Stimulated activated memory B cell treated with anti-CD40 and anti-IgM and Interleukin-4, amounts not matched to agents 10 μg/mL and 1 μg/mL and 100 μg/mL, for 72 hours (primary cell): ENCODE measurements at regions not wholly inside any gene's neighbourhood (a gene's known extent, or its start where the extent isn't known, plus 50 kb on each side); places are given as distances from the start of the nearest gene placed in this dataset.
A peak's percentile ranks its signal among the peaks of the same experiment; 100 is the strongest.

Source experiments
- ATAC-seq: fragments of 150-1000 bp; cut with Tn5 transposase; 2 replicates; pipeline ENCODE4 v1.10.0; 2021
- H3K27ac Mint-ChIP-seq: one replicate; pipeline ENCODE4 v1.8.0; 2022; ENCODE audit warnings: mild to moderate bottlenecking, mixed read lengths
- H3K27me3 Mint-ChIP-seq: one replicate; pipeline ENCODE4 v1.8.0; 2022; ENCODE audit warnings: mixed read lengths
- H3K36me3 Mint-ChIP-seq: one replicate; pipeline ENCODE4 v1.8.0; 2022; ENCODE audit warnings: mixed read lengths
- H3K4me1 Mint-ChIP-seq: one replicate; pipeline ENCODE4 v1.8.0; 2022; ENCODE audit warnings: mixed read lengths
- H3K4me3 Mint-ChIP-seq: one replicate; pipeline ENCODE4 v1.8.0; 2022; ENCODE audit warnings: mild to moderate bottlenecking, moderate library complexity, mixed read lengths
- H3K9me3 Mint-ChIP-seq: one replicate; pipeline ENCODE4 v1.8.0; 2022; ENCODE audit warnings: mixed read lengths

GRCh38 chr2:64325852-64326577 is 127.9 kb upstream of the LGALSL start:
- peak; percentile 93 for ATAC-seq
- Mint-ChIP-seq H3K4me1 (peaks cover 66% of the 10 kb centered on the region), H3K4me3 (peak overlapping the region; percentile 69), H3K27me3 (no peaks in the 10 kb centered on the region), H3K36me3 (no peaks in the 10 kb centered on the region), H3K9me3 (no peaks in the 10 kb centered on the region), H3K27ac (peak overlapping the region; percentile 94)

- Mint-ChIP-seq H3K4me1 (peaks cover 66% of the 10 kb centered on the region), H3K9me3 (no peaks in the 10 kb centered on the region), H3K27ac (peak overlapping the region; percentile 94)
These were observed 127.3 kb upstream of the LGALSL start for GRCh38 chr2:64326578-64327050.

GRCh38 chr2:64327129-64327509 is 126.8 kb upstream of the LGALSL start:
- no peak for ATAC-seq
- Mint-ChIP-seq H3K27me3 (no peaks in the 10 kb centered on the region), H3K9me3 (no peaks in the 10 kb centered on the region), H3K36me3 (no peaks in the 10 kb centered on the region), H3K27ac (peak overlapping the region; percentile 94), H3K4me1 (peaks cover 66% of the 10 kb centered on the region), H3K4me3 (no peak overlapping the region)

More at GRCh38 chr2:64326578-64327050, 127.3 kb upstream of the LGALSL start:
- H3K4me3 Mint-ChIP-seq: peak overlapping the region; percentile 69
- H3K27me3 Mint-ChIP-seq: no peaks in the 10 kb centered on the region
- no peaks in the 10 kb centered on the region for H3K36me3 Mint-ChIP-seq
- no peak for ATAC-seq

GRCh38 chr2:64327510-64328414 is 126.2 kb upstream of the LGALSL start:
- Mint-ChIP-seq H3K4me3 (peak overlapping the region; percentile 38), H3K27ac (peak overlapping the region; percentile 94), H3K36me3 (no peaks in the 10 kb centered on the region), H3K9me3 (no peaks in the 10 kb centered on the region), H3K4me1 (peaks cover 66% of the 10 kb centered on the region), H3K27me3 (no peaks in the 10 kb centered on the region)
- peak; percentile 56 for ATAC-seq

- peak overlapping the region; percentile 16 for H3K4me3 Mint-ChIP-seq
- ATAC-seq: peak; percentile 34
- H3K36me3 Mint-ChIP-seq: no peaks in the 10 kb centered on the region
- H3K4me1 Mint-ChIP-seq: peaks cover 66% of the 10 kb centered on the region
- H3K27ac Mint-ChIP-seq: peak overlapping the region; percentile 94
- H3K9me3 Mint-ChIP-seq: no peaks in the 10 kb centered on the region
- H3K27me3 Mint-ChIP-seq: no peaks in the 10 kb centered on the region
These were observed 125.6 kb upstream of the LGALSL start for GRCh38 chr2:64328415-64328722.

GRCh38 chr2:64328756-64329155 is 125.2 kb upstream of the LGALSL start:
- no peaks in the 10 kb centered on the region for H3K9me3 Mint-ChIP-seq
- H3K27ac Mint-ChIP-seq: peak overlapping the region; percentile 94
- H3K36me3 Mint-ChIP-seq: no peaks in the 10 kb centered on the region
- no peak for ATAC-seq
- H3K4me1 Mint-ChIP-seq: peaks cover 66% of the 10 kb centered on the region
- H3K4me3 Mint-ChIP-seq: no peak overlapping the region
- no peaks in the 10 kb centered on the region for H3K27me3 Mint-ChIP-seq

GRCh38 chr2:64329848-64330247 is 124.1 kb upstream of the LGALSL start:
- Mint-ChIP-seq H3K4me1 (peaks cover 61% of the 10 kb centered on the region), H3K36me3 (no peaks in the 10 kb centered on the region), H3K9me3 (no peaks in the 10 kb centered on the region), H3K27ac (peak overlapping the region; percentile 57), H3K4me3 (no peak overlapping the region), H3K27me3 (no peaks in the 10 kb centered on the region)
- ATAC-seq: no peak

GRCh38 chr2:64330281-64331113 is 123.5 kb upstream of the LGALSL start:
- H3K4me3 Mint-ChIP-seq: peak overlapping the region; percentile 34
- peak overlapping the region; percentile 57 for H3K27ac Mint-ChIP-seq
- H3K27me3 Mint-ChIP-seq: no peaks in the 10 kb centered on the region
- peaks cover 54% of the 10 kb centered on the region for H3K4me1 Mint-ChIP-seq
- ATAC-seq: no peak
- no peaks in the 10 kb centered on the region for H3K36me3 Mint-ChIP-seq
- H3K9me3 Mint-ChIP-seq: no peaks in the 10 kb centered on the region

GRCh38 chr2:64331114-64331645 is 122.8 kb upstream of the LGALSL start:
- H3K4me1 Mint-ChIP-seq: peaks cover 48% of the 10 kb centered on the region
- H3K9me3 Mint-ChIP-seq: no peaks in the 10 kb centered on the region
- no peak for ATAC-seq
- H3K27me3 Mint-ChIP-seq: no peaks in the 10 kb centered on the region
- H3K27ac Mint-ChIP-seq: peak overlapping the region; percentile 57
- no peaks in the 10 kb centered on the region for H3K36me3 Mint-ChIP-seq
- no peak overlapping the region for H3K4me3 Mint-ChIP-seq

GRCh38 chr2:64331849-64332699 is 121.9 kb upstream of the LGALSL start:
- Mint-ChIP-seq H3K4me3 (no peak overlapping the region), H3K36me3 (no peaks in the 10 kb centered on the region), H3K27me3 (no peaks in the 10 kb centered on the region), H3K4me1 (peaks cover 39% of the 10 kb centered on the region), H3K9me3 (no peaks in the 10 kb centered on the region), H3K27ac (no peak overlapping the region)
- no peak for ATAC-seq

GRCh38 chr2:64336171-64336570 is 117.8 kb upstream of the LGALSL start:
- Mint-ChIP-seq H3K9me3 (no peaks in the 10 kb centered on the region), H3K27ac (no peak overlapping the region), H3K36me3 (no peaks in the 10 kb centered on the region), H3K4me1 (no peaks in the 10 kb centered on the region), H3K27me3 (peaks cover 19% of the 10 kb centered on the region), H3K4me3 (no peak overlapping the region)
- ATAC-seq: no peak

- Mint-ChIP-seq H3K9me3 (no peaks in the 10 kb centered on the region), H3K4me3 (no peak overlapping the region), H3K4me1 (peaks cover 2% of the 10 kb centered on the region), H3K27ac (no peak overlapping the region), H3K36me3 (no peaks in the 10 kb centered on the region), H3K27me3 (peaks cover 27% of the 10 kb centered on the region)
- no peak for ATAC-seq
These were observed 116.6 kb upstream of the LGALSL start for GRCh38 chr2:64337314-64337713.

GRCh38 chr2:64338108-64338507 is 115.9 kb upstream of the LGALSL start:
- Mint-ChIP-seq H3K4me3 (no peak overlapping the region), H3K27me3 (peaks cover 27% of the 10 kb centered on the region), H3K36me3 (no peaks in the 10 kb centered on the region)

GRCh38 chr2:64338910-64339500 is 115.0 kb upstream of the LGALSL start:
- H3K4me1 Mint-ChIP-seq: peaks cover 7% of the 10 kb centered on the region
- peaks cover 27% of the 10 kb centered on the region for H3K27me3 Mint-ChIP-seq
- no peaks in the 10 kb centered on the region for H3K9me3 Mint-ChIP-seq
- no peak for ATAC-seq
- H3K27ac Mint-ChIP-seq: no peak overlapping the region
- no peak overlapping the region for H3K4me3 Mint-ChIP-seq
- H3K36me3 Mint-ChIP-seq: no peaks in the 10 kb centered on the region

More at GRCh38 chr2:64338108-64338507, 115.9 kb upstream of the LGALSL start:
- peaks cover 7% of the 10 kb centered on the region for H3K4me1 Mint-ChIP-seq
- H3K27ac Mint-ChIP-seq: no peak overlapping the region
- ATAC-seq: no peak
- H3K9me3 Mint-ChIP-seq: no peaks in the 10 kb centered on the region
